Stimulated activated naive CD8-positive, alpha-beta T cell treated with anti-CD3 and anti-CD28 coated beads, Interleukin-15, Interleukin-2, amounts not matched to agents 100 U/mL and 50 U/mL, for 24 hours (primary cell): ENCODE measurements at regions not wholly inside any gene's neighbourhood (a gene's known extent, or its start where the extent isn't known, plus 50 kb on each side); places are given as distances from the start of the nearest gene placed in this dataset.
"Not testable (repeated sequence)": the region's sequence is repeated elsewhere in the genome, so short reads cannot be mapped to it uniquely, and the experiment has no call there.

Source experiments
- ATAC-seq: fragments of 150-1000 bp; cut with Tn5 transposase; one replicate; pipeline ENCODE4 v1.10.0; 2021
- DNase-seq: peaks from one replicate; pipeline ENCODE4 v3.0.0; 2021

DNA sequence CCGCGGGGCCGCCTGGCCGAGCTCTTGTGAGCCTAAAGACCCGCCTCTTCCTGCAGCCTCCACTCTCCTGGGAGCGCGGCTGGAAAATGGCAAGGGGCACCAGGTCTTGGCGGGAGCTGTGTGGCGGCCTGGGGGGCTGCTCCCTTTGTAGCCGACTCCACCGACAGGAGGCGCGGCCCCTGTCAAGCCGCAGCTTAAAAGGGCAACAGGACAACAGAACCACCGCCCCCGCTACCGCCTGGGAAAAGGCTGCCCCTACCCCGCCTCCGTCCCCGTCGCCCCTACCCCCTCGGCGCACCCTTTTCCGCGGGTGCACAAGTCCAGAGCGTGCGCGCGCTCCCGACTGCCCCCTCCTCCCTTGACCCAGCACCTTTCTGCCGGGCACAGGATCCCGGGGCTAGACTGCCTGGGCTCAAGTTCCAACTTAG, 60.3 kb downstream of the GOLGA8K start:
- ATAC-seq (peak; percentile 24), DNase-seq (peak; percentile 15)

DNA sequence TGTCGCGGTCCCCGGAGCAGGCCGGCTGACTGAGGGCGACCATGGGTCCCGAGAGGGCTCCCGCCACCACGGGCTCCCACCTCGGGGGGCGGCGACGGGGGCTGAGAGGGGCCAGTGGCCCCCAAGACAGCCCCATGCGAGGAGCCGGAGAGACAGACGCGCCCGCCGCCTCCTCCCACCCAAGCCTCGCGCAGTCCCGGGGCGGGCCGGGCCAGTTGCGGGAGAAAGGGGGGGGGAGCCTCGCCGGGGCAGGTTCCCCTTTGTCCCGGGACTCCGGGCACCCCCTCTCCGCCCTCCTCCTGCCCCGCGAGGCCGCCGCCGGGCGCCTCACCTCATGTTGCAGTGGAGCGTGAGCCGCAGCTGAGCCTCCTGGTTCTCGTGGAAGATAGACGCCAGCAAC, 60.8 kb downstream of the GOLGA8K start:
- DNase-seq, ATAC-seq: not testable (repeated sequence)

DNA sequence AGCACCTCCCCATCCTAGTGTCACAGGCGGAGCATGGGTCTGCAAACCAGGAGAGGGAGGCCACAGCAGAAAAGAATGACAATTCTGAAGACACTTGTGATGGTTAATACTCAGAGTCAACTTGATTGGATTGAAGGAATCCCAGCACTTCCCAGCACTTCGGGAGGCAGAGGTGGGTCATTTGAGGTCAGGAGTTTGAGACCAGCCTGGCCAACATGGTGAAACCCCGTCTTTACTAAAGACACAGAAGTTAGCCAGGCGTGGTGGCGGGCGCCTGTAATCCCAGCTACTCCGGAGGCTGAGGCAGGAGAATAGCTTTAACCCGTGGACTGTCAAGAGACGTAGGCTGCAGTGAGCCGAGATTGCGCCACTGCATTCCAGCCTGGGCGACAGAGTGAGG, 61.6 kb downstream of the GOLGA8K start:
- ATAC-seq, DNase-seq: not testable (repeated sequence)

DNA sequence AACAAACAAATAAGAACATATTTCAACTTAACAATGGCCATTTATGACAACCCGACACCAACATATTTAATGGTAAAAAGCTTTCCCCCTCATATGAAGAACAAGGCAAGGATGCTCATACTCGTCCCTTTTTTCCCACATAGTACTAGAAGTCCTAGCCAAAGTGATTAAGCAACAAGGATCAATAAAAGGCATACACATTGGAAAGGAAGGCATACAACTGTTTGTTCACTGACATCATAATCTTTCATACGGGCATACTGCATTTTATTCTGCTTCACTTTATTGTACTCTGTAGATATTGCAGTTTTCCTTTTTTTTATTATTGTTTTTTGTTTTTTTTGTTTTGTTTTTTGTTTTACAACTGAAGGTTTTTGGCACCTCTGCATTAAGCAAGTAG, 66.3 kb downstream of the GOLGA8K start:
- ATAC-seq, DNase-seq: not testable (repeated sequence)

DNA sequence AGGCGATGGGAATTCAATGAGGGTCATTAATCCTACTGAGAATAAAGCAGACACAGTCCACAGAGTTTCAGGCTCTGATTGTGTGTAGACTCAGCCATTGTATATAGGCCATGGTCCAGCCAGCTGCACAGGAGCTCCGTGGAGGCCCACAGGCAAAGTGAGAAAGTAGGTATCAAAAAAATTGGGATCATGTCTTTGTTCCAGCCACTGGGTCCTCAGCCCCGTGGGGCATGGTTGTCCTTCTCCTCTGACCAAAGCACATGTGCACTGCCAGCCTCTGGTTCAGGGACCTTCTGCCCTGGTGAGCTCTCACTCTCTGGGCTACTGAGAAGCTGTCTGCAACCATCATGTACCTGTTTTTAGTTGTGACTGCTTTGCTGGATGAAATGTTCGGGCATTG, 79.7 kb downstream of the GOLGA8K start:
- DNase-seq, ATAC-seq: not testable (repeated sequence)

DNA sequence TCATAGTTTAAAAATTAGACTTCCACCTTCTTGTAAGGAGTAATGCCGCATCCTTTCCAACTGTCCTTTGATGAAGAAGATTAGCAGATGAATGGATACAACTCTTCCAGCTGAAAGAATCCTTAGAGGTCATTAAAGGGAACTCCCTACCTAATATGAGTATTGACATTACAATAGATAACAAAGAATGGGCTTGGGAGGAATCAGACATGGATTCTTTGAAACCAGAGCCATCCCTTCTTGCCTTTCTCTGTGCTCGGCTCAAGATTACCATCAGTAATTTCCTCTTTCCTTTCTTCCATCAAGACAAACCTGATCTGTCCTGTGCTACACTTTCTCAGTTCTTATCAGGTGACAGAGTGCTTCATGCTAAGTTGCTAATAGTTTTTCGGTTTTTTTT, 83.8 kb downstream of the GOLGA8K start:
- not testable (repeated sequence) for ATAC-seq, DNase-seq

DNA sequence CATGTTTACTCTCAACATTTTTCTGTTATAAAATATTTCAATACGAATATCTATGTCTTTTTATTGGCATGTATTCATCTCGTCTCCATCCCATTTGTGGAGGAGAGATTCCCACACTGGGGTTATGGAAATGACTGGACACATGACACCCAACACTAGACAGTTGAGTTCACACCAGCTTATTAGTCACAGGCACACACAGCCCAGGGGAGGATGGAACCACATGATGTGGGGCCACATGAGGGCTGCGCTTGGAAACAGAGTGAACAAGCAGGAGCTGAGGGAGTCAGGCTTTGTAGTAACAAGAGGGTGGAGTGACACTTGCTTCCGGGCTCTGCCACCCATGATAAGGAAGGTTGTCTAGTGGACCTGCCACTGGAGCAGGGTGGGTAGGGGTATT, 86.6 kb downstream of the GOLGA8K start:
- not testable (repeated sequence) for DNase-seq, ATAC-seq

DNA sequence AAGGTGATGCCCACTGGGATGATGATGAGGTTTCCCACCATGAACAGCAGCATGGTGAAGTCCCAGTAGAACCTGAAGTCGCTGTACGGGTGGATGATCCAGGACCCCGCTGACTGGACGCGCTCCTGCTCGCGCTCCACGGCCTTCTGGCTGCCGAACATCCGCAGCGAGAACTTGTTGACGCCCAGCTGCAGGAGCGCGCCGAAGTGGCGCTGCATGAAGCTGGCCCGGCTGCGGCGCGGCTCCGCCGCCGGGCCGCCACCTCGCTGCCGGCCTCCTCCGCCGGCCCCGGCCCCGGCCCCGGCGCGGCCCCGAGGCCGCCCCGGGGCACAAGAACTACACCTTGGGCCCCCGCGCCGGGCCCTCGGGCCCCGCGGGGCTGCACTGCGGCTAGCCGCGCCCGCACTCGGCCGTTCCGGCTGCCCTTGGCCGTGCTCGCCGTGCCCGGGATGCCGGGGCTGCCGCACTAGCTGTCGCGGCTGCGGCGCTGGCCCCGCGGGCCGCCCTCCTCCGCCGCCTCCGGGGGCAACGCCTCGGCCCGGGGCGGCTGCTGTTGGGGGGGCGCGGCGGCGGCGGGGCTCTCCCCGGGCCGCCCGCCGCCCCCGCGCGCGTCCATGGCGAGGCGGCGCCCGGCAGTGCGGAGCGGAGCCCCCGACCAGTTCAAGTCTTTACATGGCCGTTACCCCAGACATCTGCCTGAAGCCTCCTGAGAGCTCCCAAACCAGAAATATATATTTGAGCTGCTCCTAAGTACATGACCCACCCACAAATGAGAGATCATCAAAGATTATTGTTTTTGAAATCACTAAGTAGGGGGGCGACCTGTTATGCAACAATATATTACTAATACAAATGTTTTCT, 87.8 kb downstream of the GOLGA8K start:
- peak; percentile 17 for ATAC-seq
- DNase-seq: not testable (repeated sequence)

DNA sequence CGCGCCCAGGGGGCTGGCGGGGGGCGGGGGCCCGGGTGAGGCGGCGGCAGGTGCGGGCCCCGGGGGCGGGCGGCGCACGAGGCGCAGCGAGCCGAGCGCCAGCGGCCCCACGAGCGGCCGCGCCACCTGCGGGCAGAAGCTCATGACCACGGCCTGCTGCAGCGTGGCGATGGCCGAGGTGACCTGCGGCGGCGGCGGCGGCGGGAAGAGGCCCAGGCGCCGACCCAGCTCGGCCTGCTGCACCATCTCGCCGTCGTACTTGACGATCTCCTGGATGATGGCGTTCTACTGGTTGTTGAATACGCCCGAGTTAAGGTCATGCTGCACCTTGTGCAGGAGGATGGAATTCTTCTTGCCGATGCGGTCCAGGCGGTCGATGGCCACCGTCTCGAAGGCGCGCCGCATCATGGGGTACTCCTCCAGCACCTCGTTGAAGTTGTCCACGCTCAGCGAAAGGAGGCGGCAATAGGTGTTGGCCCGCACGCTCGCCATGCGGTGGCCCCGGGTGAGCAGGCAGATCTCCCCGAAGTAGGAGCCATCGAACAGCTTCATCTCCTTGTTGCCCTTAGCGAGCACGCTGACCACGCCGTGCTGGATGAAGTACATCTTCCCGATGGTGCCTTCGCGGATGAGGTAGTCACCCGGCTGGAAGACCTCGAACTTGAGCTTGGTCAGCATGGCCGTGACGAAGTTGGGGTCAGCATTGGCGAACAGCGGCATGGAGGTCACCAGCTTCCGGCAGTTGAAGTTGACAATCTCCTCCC, 89.5 kb downstream of the GOLGA8K start:
- DNase-seq: not testable (repeated sequence)

DNA sequence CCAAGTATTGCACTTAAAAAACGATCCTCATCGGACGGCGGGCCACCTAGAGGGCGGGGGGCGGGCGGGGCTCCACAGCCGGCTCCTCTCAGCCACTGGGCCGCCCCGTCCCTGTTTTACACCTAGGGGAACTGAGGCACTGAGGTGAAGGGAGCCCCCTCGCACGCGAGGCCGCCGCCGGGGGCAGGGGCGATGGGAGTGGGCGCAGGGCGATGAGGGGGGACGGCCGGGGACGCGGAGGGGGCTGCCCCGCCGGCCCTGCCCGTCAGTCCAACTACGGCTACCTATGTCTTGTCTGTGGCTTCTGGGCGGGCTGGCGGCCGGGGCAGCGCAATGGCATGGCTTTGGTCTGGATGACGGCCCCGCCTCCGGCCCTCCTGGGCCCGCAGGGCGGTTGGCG, 90.4 kb downstream of the GOLGA8K start:
- not testable (repeated sequence) for ATAC-seq, DNase-seq

More for the DNA sequence above, 89.5 kb downstream of the GOLGA8K start:
- not testable (repeated sequence) for ATAC-seq

DNA sequence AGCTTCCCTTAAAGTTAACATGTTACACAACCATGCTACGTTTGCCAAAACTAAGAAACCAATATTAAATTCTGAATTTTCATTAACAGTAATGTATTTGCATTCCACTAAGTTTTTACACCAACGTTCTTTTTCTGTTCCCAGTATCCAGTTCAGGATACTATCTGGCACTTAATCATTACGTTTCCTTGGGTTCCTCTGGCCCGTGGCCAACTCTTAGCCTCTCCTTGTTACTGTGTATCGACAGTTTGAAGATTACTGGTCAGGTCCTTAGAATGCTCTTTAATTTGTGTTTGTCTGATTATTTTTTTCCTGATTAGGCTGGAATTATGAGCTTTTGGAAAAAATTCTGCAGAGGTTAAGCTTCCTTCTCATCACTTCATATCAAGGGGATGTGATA, 95.5 kb downstream of the GOLGA8K start:
- not testable (repeated sequence) for DNase-seq, ATAC-seq

DNA sequence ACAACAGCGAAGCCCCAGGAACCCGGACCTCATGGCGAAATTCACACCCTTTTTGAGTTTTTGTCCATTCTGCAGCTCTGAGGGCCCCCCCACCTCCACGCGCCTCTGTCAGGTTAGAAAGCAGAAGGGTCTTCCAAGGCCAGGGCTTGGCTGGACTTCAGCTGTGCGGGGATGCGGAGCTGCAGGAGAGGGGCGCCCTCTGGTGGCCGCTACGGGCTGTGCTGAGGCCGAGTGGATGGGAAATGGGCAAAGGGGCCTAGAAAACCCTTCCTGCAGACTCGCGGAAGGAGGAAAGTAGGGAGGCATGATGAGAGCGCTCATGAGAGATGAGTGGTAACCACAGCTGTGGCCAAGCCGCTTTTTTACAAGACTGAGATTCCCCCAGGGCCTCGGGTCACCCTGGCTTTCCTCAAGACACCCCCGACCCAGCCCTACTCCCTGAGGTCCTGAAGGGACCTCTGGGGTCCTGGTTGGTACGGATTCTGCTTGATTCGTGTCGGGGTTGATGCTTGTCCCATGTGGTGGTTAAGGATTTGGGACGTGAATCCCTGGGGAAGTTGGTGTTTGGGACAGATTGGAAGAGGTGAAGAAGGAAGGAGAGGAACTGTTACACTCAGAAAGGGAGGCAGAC, 126.8 kb downstream of the GOLGA8K start:
- peak; percentile 55 for ATAC-seq
- DNase-seq: not testable (repeated sequence)

DNA sequence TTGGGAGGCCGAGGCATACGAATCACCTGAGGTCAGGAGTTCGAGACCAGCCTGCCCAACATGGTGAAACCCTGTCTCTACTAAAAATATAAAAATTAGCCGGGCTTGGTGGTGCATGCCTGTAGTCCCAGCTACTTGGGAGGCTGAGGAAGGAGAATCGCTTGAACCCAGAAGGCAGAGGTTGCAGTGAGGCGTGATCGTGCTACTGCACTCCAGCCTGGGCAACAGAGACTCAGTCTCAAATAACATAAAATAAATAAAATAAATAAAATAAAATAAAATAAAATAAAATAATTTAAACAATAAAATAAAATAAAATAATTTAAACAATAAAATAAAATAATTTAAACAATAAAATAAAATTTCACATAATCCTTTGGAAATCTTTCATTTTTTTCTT, 149.1 kb downstream of the GOLGA8K start:
- not testable (repeated sequence) for DNase-seq, ATAC-seq

DNA sequence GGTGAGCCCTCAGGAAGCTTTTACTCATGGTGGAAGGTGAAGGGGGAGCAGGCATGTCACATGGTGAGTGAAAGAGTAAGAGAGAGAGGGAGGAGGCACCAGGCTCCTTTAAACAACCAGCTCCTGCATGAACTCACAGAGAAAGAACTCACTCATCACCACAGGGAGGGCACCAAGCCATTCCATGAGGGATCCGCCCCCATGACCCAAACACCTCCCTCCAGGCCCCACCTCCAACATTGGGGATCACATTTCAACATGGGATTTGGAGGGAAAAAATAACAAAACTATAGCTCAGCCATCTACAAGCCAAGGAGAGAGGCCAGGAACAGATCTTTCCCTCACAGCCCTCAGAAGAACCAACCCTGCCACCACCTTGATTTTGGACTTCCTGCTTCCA, 153.9 kb downstream of the GOLGA8K start:
- ATAC-seq, DNase-seq: not testable (repeated sequence)

DNA sequence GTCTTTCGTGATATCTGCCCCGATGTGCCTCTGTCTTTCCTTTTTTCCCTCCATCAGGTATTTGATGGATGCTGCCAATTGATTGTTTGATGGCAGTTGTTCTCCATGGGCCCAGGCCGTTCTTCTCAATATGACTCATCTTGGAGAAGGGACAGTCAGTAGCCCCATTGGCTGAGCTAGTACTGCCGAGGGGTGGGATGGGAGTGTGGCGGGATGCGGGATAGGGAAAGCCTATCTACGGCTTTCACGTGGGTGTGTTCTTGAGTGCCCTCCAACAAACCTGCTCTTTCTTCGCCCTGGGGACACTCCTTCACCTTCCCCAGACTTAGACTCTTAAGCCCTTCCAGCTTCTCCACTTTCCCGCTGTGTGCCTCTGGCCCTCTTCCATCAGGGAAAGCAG, 159.4 kb downstream of the GOLGA8K start:
- ATAC-seq: not testable (repeated sequence)

DNA sequence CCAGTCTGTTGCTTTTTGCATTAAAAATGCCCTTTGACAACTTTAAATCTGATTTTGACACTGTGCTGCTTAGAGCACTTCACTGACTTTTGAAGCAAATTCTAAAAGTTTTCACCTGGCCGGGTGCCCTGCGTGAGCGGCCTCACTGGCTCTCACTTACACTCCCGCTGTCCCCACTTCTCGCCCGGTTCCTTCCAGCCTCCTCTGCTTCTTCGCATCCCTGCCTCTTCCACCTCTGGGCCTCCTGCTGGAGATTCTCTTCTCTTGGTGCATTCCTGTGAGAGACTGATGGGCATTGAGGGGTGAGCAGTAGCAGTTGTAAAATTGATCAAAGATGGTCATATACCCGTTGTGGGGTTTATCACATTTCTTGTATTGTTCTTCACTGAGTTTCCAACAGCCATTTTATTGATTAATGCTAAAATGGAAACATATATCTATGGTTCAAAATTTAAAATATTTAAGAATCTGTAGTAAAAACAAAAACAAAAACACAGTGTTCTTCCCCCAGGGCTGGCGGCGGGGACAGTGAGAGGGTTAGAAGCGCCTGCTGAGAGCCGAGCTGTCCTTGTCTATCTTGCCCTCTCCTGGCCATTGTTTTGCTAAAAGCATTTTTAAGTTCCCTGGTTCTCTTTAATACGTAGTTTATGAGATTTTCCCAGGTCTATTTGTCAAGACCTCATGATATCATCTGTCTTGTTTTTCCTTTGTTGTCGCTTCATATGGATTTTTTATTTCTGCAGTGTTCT, 160.1 kb downstream of the GOLGA8K start:
- DNase-seq, ATAC-seq: not testable (repeated sequence)

More for the DNA sequence above, 159.4 kb downstream of the GOLGA8K start:
- DNase-seq: not testable (repeated sequence)

DNA sequence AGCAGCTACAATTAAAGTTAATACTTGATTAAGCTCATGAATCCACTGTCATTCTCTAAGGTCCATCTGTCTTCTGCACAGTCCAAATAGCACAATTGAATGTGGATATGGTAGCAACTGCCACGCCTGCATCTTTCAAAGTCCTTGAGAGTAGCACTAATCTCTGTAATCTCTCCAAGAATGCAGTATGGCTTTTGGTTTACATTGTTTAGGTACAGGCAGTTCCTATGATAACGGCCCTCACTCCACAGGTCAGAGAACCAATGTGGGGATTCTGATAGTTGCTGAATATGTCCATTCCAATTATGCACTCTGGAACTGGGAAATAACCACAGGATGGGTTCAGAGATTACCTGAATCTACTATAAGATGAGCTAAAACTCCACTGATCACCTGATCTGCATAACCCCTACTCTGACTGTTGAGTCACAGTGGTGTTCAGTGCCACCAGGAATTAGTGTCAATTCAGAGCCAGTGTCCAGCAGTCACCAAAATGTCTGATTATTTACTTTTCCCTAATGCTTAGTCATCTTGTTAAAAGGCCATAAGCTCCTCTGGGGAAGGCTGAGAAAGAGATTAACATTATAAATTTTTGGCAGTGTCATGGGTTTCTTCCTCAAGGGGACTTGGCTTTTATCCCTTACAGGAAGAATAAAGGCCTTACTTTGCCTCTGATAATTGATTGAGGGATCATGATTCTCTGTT, 175.5 kb downstream of the GOLGA8K start:
- not testable (repeated sequence) for ATAC-seq, DNase-seq

DNA sequence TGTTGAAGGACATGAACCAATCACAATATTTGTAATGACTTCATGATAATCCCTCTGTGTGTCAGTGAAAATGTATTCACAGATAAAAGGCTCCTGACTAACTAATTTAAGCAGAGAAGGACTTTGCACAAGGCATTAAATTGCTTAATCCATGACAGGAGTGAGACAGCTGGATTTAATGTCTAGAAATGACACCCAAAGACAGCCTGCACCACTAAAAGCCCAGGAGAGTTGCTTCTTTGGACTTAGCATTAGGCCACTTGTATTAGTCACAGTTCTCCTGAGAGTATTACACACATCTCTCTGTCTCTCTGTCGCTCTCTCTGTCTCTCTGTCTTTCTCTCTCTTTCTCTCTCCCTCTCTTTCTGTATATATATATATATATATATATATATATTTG, 180.4 kb downstream of the GOLGA8K start:
- no peak for ATAC-seq
- no peak for DNase-seq
